NB4 (cell line): ENCODE measurements at regions not wholly inside any gene's neighbourhood (a gene's known extent, or its start where the extent isn't known, plus 50 kb on each side); places are given as distances from the start of the nearest gene placed in this dataset.

Source experiments
- DNase-seq: peaks from one replicate; pipeline ENCODE4 v3.0.0; 2010; ENCODE audit warnings: low read depth
- H3K4me3 ChIP-seq: one replicate; pipeline ENCODE4 v1.5.1; 2011; ENCODE audit warnings: mild to moderate bottlenecking, low read depth, low read length, moderate library complexity
- MYC ChIP-seq: IDR thresholded peaks from 2 replicates; pipeline ENCODE4 v1.6.1; 2011; ENCODE audit warnings: low read depth, low read length
- POLR2A ChIP-seq: IDR thresholded peaks from 2 replicates; pipeline ENCODE4 v1.6.1; 2011; ENCODE audit warnings: mild to moderate bottlenecking; ENCODE audit not compliant: insufficient read length; ENCODE audit errors: extremely low read depth
- TF ChIP-seq, protein P1 (sequence below): IDR thresholded peaks from one replicate; pipeline ENCODE4 v1.5.1; 2012; ENCODE audit warnings: low read depth, low read length
- TF ChIP-seq, protein P2 (sequence below): IDR thresholded peaks from 2 replicates; pipeline ENCODE4 v1.6.1; 2011; ENCODE audit warnings: low read depth, low read length

DNA sequence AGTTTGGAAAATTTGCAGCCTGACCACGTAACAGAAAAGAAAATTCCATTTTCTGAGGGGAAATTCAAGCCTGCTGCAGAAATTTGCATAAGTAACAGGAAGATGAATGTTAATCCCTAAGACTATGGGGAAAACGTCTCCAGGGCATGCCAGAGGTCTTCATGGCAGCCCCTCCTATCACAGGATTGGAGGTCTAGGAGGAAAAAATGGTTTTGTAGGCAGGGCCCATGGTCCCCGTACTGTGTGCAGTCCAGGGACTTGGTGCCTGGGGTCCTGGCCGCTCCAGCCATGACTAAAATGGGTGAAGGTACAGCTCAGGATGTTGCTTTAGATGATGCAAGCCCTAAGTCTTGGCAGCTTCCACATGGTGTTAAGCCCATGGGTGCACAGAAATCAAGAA is 437.3 kb upstream of the SEMA3A start:
- no peak for DNase-seq
- H3K4me3 ChIP-seq, result no peak overlapping the region
- TF ChIP-seq, protein P1, sequence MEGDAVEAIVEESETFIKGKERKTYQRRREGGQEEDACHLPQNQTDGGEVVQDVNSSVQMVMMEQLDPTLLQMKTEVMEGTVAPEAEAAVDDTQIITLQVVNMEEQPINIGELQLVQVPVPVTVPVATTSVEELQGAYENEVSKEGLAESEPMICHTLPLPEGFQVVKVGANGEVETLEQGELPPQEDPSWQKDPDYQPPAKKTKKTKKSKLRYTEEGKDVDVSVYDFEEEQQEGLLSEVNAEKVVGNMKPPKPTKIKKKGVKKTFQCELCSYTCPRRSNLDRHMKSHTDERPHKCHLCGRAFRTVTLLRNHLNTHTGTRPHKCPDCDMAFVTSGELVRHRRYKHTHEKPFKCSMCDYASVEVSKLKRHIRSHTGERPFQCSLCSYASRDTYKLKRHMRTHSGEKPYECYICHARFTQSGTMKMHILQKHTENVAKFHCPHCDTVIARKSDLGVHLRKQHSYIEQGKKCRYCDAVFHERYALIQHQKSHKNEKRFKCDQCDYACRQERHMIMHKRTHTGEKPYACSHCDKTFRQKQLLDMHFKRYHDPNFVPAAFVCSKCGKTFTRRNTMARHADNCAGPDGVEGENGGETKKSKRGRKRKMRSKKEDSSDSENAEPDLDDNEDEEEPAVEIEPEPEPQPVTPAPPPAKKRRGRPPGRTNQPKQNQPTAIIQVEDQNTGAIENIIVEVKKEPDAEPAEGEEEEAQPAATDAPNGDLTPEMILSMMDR, result no peak
- TF ChIP-seq, protein P2, sequence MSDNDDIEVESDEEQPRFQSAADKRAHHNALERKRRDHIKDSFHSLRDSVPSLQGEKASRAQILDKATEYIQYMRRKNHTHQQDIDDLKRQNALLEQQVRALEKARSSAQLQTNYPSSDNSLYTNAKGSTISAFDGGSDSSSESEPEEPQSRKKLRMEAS, result no peak
- TF ChIP-seq MYC (no peak), POLR2A (no peak)

DNA sequence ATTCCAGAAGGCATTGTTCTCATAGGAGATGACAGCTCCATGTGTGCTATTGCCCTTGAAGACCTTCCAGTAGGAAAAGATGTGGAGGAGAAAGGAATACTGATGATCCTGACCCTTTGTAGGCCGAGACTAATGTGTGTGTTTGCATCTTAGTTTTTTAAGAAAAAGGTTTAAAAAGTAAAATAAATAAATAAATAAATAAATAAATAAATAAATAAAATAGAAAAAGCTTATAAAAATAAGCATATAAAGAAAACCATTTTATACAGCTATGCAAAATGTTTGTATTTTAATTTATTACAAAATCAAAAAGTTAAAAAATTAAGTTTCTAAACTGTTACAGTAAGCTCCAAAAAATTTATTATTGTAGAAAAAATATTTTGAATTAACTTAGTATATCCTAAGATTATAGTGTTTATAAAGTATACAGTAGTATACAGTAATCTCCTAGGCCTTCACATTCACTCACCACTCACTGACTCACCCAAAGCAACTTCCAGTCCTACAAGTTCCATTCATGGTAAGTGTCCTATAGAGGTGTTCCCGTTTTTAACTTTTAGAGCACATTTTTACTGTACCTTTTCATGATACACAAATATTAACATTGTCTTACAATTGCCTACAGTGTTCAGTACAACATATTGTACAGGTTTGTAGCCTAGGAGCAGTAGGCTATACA is 435.2 kb upstream of the SEMA3A start:
- no peak for DNase-seq
- TF ChIP-seq, protein P1, result no peak
- TF ChIP-seq MYC (no peak), POLR2A (no peak)
- TF ChIP-seq, protein P2, result no peak
- no peak overlapping the region for H3K4me3 ChIP-seq

DNA sequence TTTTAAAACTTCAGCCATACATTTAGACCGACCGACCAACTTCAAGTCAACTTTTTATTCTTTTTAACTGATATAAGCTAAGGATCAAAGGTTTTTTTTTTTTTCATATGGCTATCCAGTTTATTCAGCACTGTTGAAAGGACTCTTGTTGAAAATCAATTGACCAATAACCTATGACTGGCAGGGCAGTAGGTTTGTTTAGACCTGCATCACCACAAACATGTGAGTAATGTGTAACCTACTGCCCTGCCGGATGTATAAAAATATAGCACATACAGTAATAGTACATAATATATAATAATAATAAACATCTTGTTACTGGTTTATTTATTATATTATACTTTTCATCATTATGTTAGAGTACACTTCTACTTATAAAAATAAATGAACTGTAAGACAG is 434.6 kb upstream of the SEMA3A start:
- DNase-seq, result no peak
- no peak overlapping the region for H3K4me3 ChIP-seq
- TF ChIP-seq POLR2A, result no peak
- no peak for TF ChIP-seq MYC
- TF ChIP-seq, protein P2, result no peak
- TF ChIP-seq, protein P1, result no peak

DNA sequence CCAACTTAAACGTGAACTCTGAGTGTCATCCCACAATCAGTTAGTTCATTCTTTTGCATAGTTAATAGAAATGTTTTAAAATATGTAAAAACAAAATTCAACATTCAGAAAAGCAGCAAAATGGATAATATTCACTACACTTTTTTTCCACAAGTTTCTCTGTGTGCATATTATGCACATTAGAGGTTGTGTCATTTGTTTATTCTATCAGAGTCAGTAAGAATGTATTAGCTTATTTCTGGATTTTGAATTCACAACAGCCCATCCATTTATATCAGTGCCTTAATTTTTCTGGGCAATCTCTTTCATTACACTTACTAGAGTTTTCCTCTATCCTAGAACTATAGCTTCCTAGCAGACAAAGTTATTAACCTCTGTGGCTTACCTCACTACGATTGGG is 432.7 kb upstream of the SEMA3A start:
- no peak for TF ChIP-seq POLR2A
- TF ChIP-seq, protein P2, result no peak
- no peak overlapping the region for H3K4me3 ChIP-seq
- no peak for DNase-seq

DNA sequence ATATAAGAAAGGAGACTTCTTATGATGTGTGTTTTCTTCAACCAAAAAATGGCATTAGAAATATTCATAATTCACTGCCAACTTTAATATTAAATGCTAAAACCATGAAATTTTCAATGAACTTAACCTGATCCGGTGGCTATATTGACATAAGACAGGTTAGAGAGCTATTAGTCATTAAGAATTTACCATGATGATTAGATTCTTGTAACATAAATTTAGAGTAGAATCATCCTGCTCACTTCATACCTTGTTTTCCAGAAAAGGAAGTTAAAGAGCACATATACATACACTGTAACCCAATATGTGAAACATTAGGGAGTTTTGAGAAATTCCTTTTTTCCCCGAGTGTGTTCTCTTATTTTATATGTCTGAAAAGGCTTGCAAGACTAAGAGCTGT is 430.3 kb upstream of the SEMA3A start:
- TF ChIP-seq, protein P2, result no peak
- TF ChIP-seq POLR2A (no peak), MYC (no peak)
- TF ChIP-seq, protein P1, result no peak
- no peak overlapping the region for H3K4me3 ChIP-seq
- DNase-seq, result no peak

DNA sequence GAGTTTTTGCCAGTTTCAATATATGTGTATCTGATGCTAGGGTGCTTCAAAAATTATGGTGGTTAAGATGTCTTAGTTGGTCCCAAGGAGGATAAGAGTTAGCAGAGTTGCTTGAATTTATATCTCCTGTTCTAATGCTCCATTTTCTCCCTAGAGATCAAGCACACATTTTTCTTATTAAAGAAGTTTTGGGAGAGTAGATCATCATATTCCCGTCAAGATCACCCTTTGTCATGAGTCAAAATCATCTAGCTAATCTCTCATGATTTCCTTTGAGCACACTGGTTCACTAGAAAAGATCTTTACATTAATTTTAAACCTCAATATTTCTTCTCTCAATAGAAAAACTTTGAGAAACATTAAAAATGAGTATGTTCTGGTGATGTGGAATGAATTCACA is 429.9 kb upstream of the SEMA3A start:
- no peak overlapping the region for H3K4me3 ChIP-seq
- TF ChIP-seq, protein P2, result no peak
- TF ChIP-seq, protein P1, result no peak
- no peak for TF ChIP-seq MYC
- TF ChIP-seq POLR2A, result no peak
- no peak for DNase-seq
